H1 (cell line): ENCODE measurements at regions not wholly inside any gene's neighbourhood (a gene's known extent, or its start where the extent isn't known, plus 50 kb on each side); places are given as distances from the start of the nearest gene placed in this dataset.

Experiments
- CTCF ChIA-PET: fragments of 300-600 bp; sonication (Branson Sonifier 250); formaldehyde crosslinking; loops from one replicate; lab custom pipeline; 2021; ENCODE audit not compliant: partially characterized antibody; lab: Charles Lee
- POLR2A ChIA-PET: fragments of 300-600 bp; sonication (Branson Sonifier 250); formaldehyde crosslinking; loops from one replicate; lab custom pipeline; 2021; ENCODE audit warnings: inconsistent platforms; ENCODE audit not compliant: partially characterized antibody; lab: Charles Lee
- DNase-seq, 2 experiments: peaks; one replicate each; pipeline versions ENCODE4 v3.0.0 to v3.0.0-alpha.2; 2010 to 2022; ENCODE audit warnings: low spot score in 2 of 2, low read depth in 1 of 2, mixed read lengths in 1 of 2
- FAIRE-seq: peaks from 2 replicates; lab custom pipeline; 2011; peaks lifted over from hg19 to GRCh38; lab: Jason Lieb, UNC
- H2AFZ ChIP-seq: 2 replicates; pipeline ENCODE4 v1.8.1; 2012; ENCODE audit warnings: low read length, inconsistent platforms
- H2AK5ac ChIP-seq: 2 replicates; pipeline ENCODE4 v1.6.1; 2013; ENCODE audit warnings: low read depth, low read length
- H2BK120ac ChIP-seq: replicated peaks from 2 replicates; pipeline ENCODE3; 2013; ENCODE audit warnings: low read depth, low read length, inconsistent platforms
- H2BK12ac ChIP-seq: 2 replicates; pipeline ENCODE4 v1.6.1; 2013; ENCODE audit warnings: low read depth, low read length
- H2BK15ac ChIP-seq: 2 replicates; pipeline ENCODE4 v1.6.1; 2013; ENCODE audit warnings: low read length
- H2BK20ac ChIP-seq: 2 replicates; pipeline ENCODE4 v1.6.1; 2013; ENCODE audit warnings: low read length
- H2BK5ac ChIP-seq: 2 replicates; pipeline ENCODE4 v1.6.1; 2013; ENCODE audit warnings: low read depth, low read length
- H3K14ac ChIP-seq: 2 replicates; pipeline ENCODE4 v1.6.1; 2013; ENCODE audit warnings: inconsistent platforms; ENCODE audit not compliant: insufficient read length
- H3K18ac ChIP-seq: 2 replicates; pipeline ENCODE4 v1.6.1; 2013; ENCODE audit warnings: low read length; ENCODE audit errors: extremely low read depth
- H3K23ac ChIP-seq: 2 replicates; pipeline ENCODE4 v1.6.1; 2013; ENCODE audit warnings: inconsistent platforms; ENCODE audit not compliant: insufficient read length
- H3K23me2 ChIP-seq: 2 replicates; pipeline ENCODE4 v1.6.1; 2013; ENCODE audit warnings: low read depth, low read length
- H3K27ac ChIP-seq: 2 replicates; pipeline ENCODE4 v1.6.1; 2011; ENCODE audit warnings: low read depth, low read length, inconsistent platforms
- H3K27me3 ChIP-seq, 4 experiments: replicated peaks in 1 of 4; 1 replicate in 1 of 4; 2 replicates in 3 of 4; pipeline versions ENCODE4 v1.6.1 to v1.8.1; 2011 to 2013; ENCODE audit warnings: low read length in 3 of 4, mild to moderate bottlenecking in 3 of 4, inconsistent platforms in 2 of 4, mixed read lengths in 2 of 4, moderate library complexity in 1 of 4; ENCODE audit not compliant: control insufficient read depth in 3 of 4, insufficient read depth in 3 of 4; ENCODE audit errors: extremely low read depth in 1 of 4
- H3K36me3 ChIP-seq, 4 experiments: 2 replicates each; pipeline versions ENCODE4 v1.6.1 to v1.8.1; 2011 to 2013; ENCODE audit warnings: mild to moderate bottlenecking in 4 of 4, low read length in 3 of 4, moderate library complexity in 2 of 4, control low read depth in 1 of 4, inconsistent platforms in 1 of 4; ENCODE audit not compliant: insufficient read depth in 4 of 4, control insufficient read depth in 2 of 4
- H3K4ac ChIP-seq: replicated peaks from 2 replicates; pipeline ENCODE3; 2013; ENCODE audit warnings: low read length, low read depth, mixed read lengths, inconsistent platforms; ENCODE audit not compliant: insufficient read length
- H3K4me1 ChIP-seq, 4 experiments: replicated peaks in 1 of 4; 1 replicate in 1 of 4; 2 replicates in 3 of 4; pipeline versions ENCODE4 v1.6.1 to v1.8.1; 2011 to 2013; ENCODE audit warnings: low read length in 3 of 4, inconsistent platforms in 2 of 4, mixed read lengths in 1 of 4; ENCODE audit not compliant: insufficient read depth in 4 of 4, control insufficient read depth in 3 of 4
- H3K4me2 ChIP-seq, 2 experiments: 2 replicates each; pipeline versions ENCODE4 v1.6.1 to v1.8.1; 2011 to 2013; ENCODE audit warnings: low read depth in 2 of 2, low read length in 2 of 2, control low read depth in 1 of 2, inconsistent platforms in 1 of 2, mild to moderate bottlenecking in 1 of 2; ENCODE audit not compliant: insufficient read depth in 1 of 2
- H3K4me3 ChIP-seq, 4 experiments: fragments of 200-600, 300-600 bp in 1 of 4; sonication (generic), shearing (Covaris generic), sonication (Bioruptor Twin) in 1 of 4; 2 replicates each; pipeline versions ENCODE4 v1.5.1 to v1.8.1; 2011 to 2016; ENCODE audit warnings: low read length in 4 of 4, low read depth in 3 of 4, control low read depth in 2 of 4, inconsistent platforms in 2 of 4, mild to moderate bottlenecking in 2 of 4, mixed read lengths in 1 of 4, moderate library complexity in 1 of 4; ENCODE audit not compliant: insufficient read depth in 2 of 4; ENCODE audit errors: extremely low read depth in 1 of 4
- H3K56ac ChIP-seq: replicated peaks from 2 replicates; pipeline ENCODE3; 2013; ENCODE audit warnings: low read depth, mild to moderate bottlenecking, mixed read lengths, low read length, inconsistent platforms; ENCODE audit not compliant: insufficient read length
- H3K79me1 ChIP-seq: 2 replicates; pipeline ENCODE4 v1.6.1; 2013; ENCODE audit warnings: low read depth, low read length, control low read depth
- H3K79me2 ChIP-seq, 2 experiments: 2 replicates each; pipeline versions ENCODE4 v1.6.1 to v1.8.1; 2012 to 2013; ENCODE audit warnings: low read length in 2 of 2, mild to moderate bottlenecking in 2 of 2, inconsistent platforms in 1 of 2; ENCODE audit not compliant: insufficient read depth in 2 of 2, control insufficient read depth in 1 of 2
- H3K9ac ChIP-seq, 4 experiments: replicated peaks in 1 of 4; 1 replicate in 1 of 4; 2 replicates in 3 of 4; pipeline versions ENCODE4 v1.6.1 to v1.8.1; 2011 to 2013; ENCODE audit warnings: low read depth in 3 of 4, low read length in 3 of 4, control low read depth in 2 of 4, mild to moderate bottlenecking in 2 of 4, moderate library complexity in 2 of 4, inconsistent platforms in 1 of 4; ENCODE audit errors: extremely low read depth in 1 of 4
- H3K9me3 ChIP-seq, 2 experiments: 2 replicates each; pipeline versions ENCODE4 v1.6.1 to v1.8.1; 2012 to 2013; ENCODE audit warnings: mild to moderate bottlenecking in 2 of 2, moderate library complexity in 2 of 2, control low read depth in 1 of 2, inconsistent platforms in 1 of 2, low read depth in 1 of 2, low read length in 1 of 2, mixed read lengths in 1 of 2; ENCODE audit not compliant: insufficient read depth in 2 of 2
- H4K20me1 ChIP-seq, 2 experiments: replicated peaks in 1 of 2; 2 replicates each; pipeline versions ENCODE3 to v1.8.1; 2011 to 2013; ENCODE audit warnings: inconsistent platforms in 2 of 2, low read length in 2 of 2, mild to moderate bottlenecking in 1 of 2; ENCODE audit not compliant: insufficient read depth in 2 of 2, control insufficient read depth in 1 of 2
- H4K5ac ChIP-seq: 2 replicates; pipeline ENCODE4 v1.6.1; 2013; ENCODE audit warnings: low read length, low read depth, mixed read lengths, inconsistent platforms; ENCODE audit not compliant: insufficient read length
- H4K8ac ChIP-seq: 2 replicates; pipeline ENCODE4 v1.8.0; 2013; ENCODE audit warnings: mild to moderate bottlenecking, moderate library complexity, low read length, inconsistent platforms; ENCODE audit not compliant: insufficient read depth; ENCODE audit errors: extremely low read depth
- H4K91ac ChIP-seq: replicated peaks from 2 replicates; pipeline ENCODE3; 2013; ENCODE audit warnings: low read length, mixed read lengths, inconsistent platforms; ENCODE audit not compliant: insufficient read length
- BCL11A ChIP-seq, 2 experiments: IDR thresholded peaks; one replicate each; pipeline ENCODE4 v1.6.1; 2011; ENCODE audit warnings: low read depth in 2 of 2, low read length in 2 of 2, mild to moderate bottlenecking in 2 of 2
- POLR2A ChIP-seq, 2 experiments: IDR thresholded peaks; 1 replicate in 1 of 2; 2 replicates in 1 of 2; pipeline ENCODE4 v1.6.1; 2011; ENCODE audit warnings: low read depth in 2 of 2, low read length in 2 of 2, mild to moderate bottlenecking in 2 of 2; ENCODE audit errors: control extremely low read depth in 1 of 2
- RBBP5 ChIP-seq: IDR thresholded peaks from 2 replicates; pipeline ENCODE4 v1.7.1; 2012; ENCODE audit warnings: low read depth, mild to moderate bottlenecking, inconsistent platforms, low read length, moderate library complexity, borderline replicate concordance

DNA sequence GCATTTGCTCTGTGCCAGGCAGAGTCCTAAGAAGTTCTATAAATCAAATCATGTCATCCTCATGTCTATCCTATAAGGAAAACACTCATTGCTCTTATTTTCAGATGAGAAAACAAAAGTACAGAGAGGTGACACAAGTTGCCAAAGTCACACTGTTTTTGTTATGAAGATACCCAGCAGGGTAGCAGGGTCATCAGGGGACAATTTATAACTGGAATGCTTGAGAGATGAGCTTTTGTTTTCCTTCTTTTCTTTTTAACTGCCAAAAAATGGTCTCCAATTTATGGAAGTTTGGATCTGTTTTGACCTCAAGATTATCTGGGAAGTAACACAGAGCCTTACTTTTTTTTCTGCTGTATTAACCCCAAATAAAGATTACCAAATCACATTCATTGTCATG lies 354.1 kb downstream of the SUCLA2 start:
- Histone ChIP-seq H4K91ac (no peak overlapping the region), H2AK5ac (no peak overlapping the region), H3K23ac (no peak overlapping the region), H3K4me3 (no peak overlapping the region), H3K9me3 (no peaks in the 10 kb centered on the region), H3K9ac (no peak overlapping the region), H3K4me2 (no peak overlapping the region), H3K56ac (no peak overlapping the region), H2BK120ac (no peak overlapping the region), H2BK12ac (no peak overlapping the region), H3K79me2 (no peaks in the 10 kb centered on the region), H3K36me3 (no peaks in the 10 kb centered on the region), H2AFZ (no peak overlapping the region), H2BK20ac (no peak overlapping the region), H4K8ac (no peak overlapping the region), H3K4ac (no peak overlapping the region), H3K79me1 (no peaks in the 10 kb centered on the region), H3K27me3 (no peaks in the 10 kb centered on the region), H3K4me1 (no peaks in the 10 kb centered on the region), H3K23me2 (no peaks in the 10 kb centered on the region), H3K27ac (no peak overlapping the region), H3K14ac (no peak overlapping the region), H2BK15ac (no peak overlapping the region), H4K20me1 (no peaks in the 10 kb centered on the region), H3K18ac (no peak overlapping the region), H2BK5ac (no peak overlapping the region), H4K5ac (no peak overlapping the region)
- ChIA-PET POLR2A (no interaction called here), CTCF (no interaction called here)
- FAIRE-seq (no peak), DNase-seq (no peak)
- TF ChIP-seq POLR2A (IDR thresholded peaks at IDR 0.05; ENCODE audit: control extremely low read depth in 1 of 2, low read depth in 2 of 2, low read length in 2 of 2), result no peak
- no peak for TF ChIP-seq BCL11A (IDR thresholded peaks at IDR 0.05; ENCODE audit: low read depth in 2 of 2, low read length in 2 of 2)
- no peak for TF ChIP-seq RBBP5
